ENCODE measurements at regions not wholly inside any gene's neighbourhood (a gene's known extent, or its start where the extent isn't known, plus 50 kb on each side); places are given as distances from the start of the nearest gene placed in this dataset.
"Not testable (repeated sequence)": the region's sequence is repeated elsewhere in the genome, so short reads cannot be mapped to it uniquely, and the experiment has no call there.

- Histone ChIP-seq H3K4me1 (ENCODE audit: control insufficient read depth in 4 of 4, insufficient read depth in 4 of 4, low read length in 3 of 4) (no peaks in the 10 kb centered on the region), H3K27me3 (ENCODE audit: control insufficient read depth in 4 of 4, insufficient read depth in 4 of 4, low read length in 3 of 4) (peaks cover 0 to 5% (median 0%) of the 10 kb centered on the region in 4 donors), H3K36me3 (ENCODE audit: control insufficient read depth in 4 of 4, insufficient read depth in 3 of 4, low read depth in 1 of 4, low read length in 3 of 4) (no peaks in the 10 kb centered on the region), H3K9me3 (ENCODE audit: control insufficient read depth in 4 of 4, low read length in 3 of 4) (peaks cover 0 to 5% (median 3%) of the 10 kb centered on the region in 4 donors), H3K27ac (ENCODE audit: low read depth in 1 of 2, low read length in 2 of 2) (no peak overlapping the region), H3K4me3 (ENCODE audit: low read depth in 1 of 3, low read length in 3 of 3) (no peak overlapping the region), H3K9ac (ENCODE audit: low read depth in 1 of 2, low read length in 2 of 2) (no peak overlapping the region)
- WGBS, result 68% methylated on average over 1 of the region's 1 CpG
- TF ChIP-seq RXRA (IDR thresholded peaks at IDR 0.05) (no peak), YY1 (IDR thresholded peaks at IDR 0.05) (no peak), ATF3 (IDR thresholded peaks at IDR 0.05) (no peak), MAX (IDR thresholded peaks at IDR 0.05) (no peak), FOXA1 (IDR thresholded peaks at IDR 0.05) (no peak), TAF1 (conservative IDR thresholded peaks at IDR 0.05) (no peak), RAD21 (IDR thresholded peaks at IDR 0.05) (no peak), NR2F2 (IDR thresholded peaks at IDR 0.05) (no peak)
- DNase-seq (ENCODE audit: low spot score), result no peak
Observed at GRCh38 chr20:43328697-43329096, 129.0 kb upstream of the SRSF6 start.

GRCh38 chr20:43327234-43327633 lies 130.5 kb upstream of the SRSF6 start:
- H3K9me3 ChIP-seq (ENCODE audit: control insufficient read depth in 4 of 4, low read length in 3 of 4), result not testable (repeated sequence)

GRCh38 chr20:43325926-43326325 lies 131.8 kb upstream of the SRSF6 start:
- Histone ChIP-seq H3K27ac (ENCODE audit: low read depth in 1 of 2, low read length in 2 of 2) (no peak overlapping the region), H3K9ac (ENCODE audit: low read depth in 1 of 2, low read length in 2 of 2) (no peak overlapping the region), H3K27me3 (ENCODE audit: control insufficient read depth in 4 of 4, insufficient read depth in 4 of 4, low read length in 3 of 4) (peaks cover 0 to 9% (median 0%) of the 10 kb centered on the region in 4 donors), H3K4me3 (ENCODE audit: low read depth in 1 of 3, low read length in 3 of 3) (no peak overlapping the region), H3K4me1 (ENCODE audit: control insufficient read depth in 4 of 4, insufficient read depth in 4 of 4, low read length in 3 of 4) (no peaks in the 10 kb centered on the region), H3K9me3 (ENCODE audit: control insufficient read depth in 4 of 4, low read length in 3 of 4) (no peaks in the 10 kb centered on the region), H3K36me3 (ENCODE audit: control insufficient read depth in 4 of 4, insufficient read depth in 3 of 4, low read depth in 1 of 4, low read length in 3 of 4) (no peaks in the 10 kb centered on the region)
- 78% methylated on average over 3 of the region's 3 CpGs for WGBS
- TF ChIP-seq EGR1 (IDR thresholded peaks at IDR 0.05; ENCODE audit: low read depth in 2 of 2) (no peak), ZBTB33 (IDR thresholded peaks at IDR 0.05) (no peak), RXRA (IDR thresholded peaks at IDR 0.05) (no peak), ATF3 (IDR thresholded peaks at IDR 0.05) (no peak), TAF1 (conservative IDR thresholded peaks at IDR 0.05) (no peak)
- no peak for DNase-seq (ENCODE audit: low spot score)

More at GRCh38 chr20:43327234-43327633, 130.5 kb upstream of the SRSF6 start:
- H3K4me1 ChIP-seq (ENCODE audit: control insufficient read depth in 4 of 4, insufficient read depth in 4 of 4, low read length in 3 of 4); H3K9ac ChIP-seq (ENCODE audit: low read depth in 1 of 2, low read length in 2 of 2); DNase-seq (ENCODE audit: low spot score); H3K27me3 ChIP-seq (ENCODE audit: control insufficient read depth in 4 of 4, insufficient read depth in 4 of 4, low read length in 3 of 4); H3K4me3 ChIP-seq (ENCODE audit: low read depth in 1 of 3, low read length in 3 of 3); H3K36me3 ChIP-seq (ENCODE audit: control insufficient read depth in 4 of 4, insufficient read depth in 3 of 4, low read depth in 1 of 4, low read length in 3 of 4); H3K27ac ChIP-seq (ENCODE audit: low read depth in 1 of 2, low read length in 2 of 2): not testable (repeated sequence)
- whole genome bisulfite sequencing, result 94% methylated on average over 4 of the region's 4 CpGs

GRCh38 chr20:43323592-43323991 lies 133.9 kb upstream of the PTPRT start:
- no peak for DNase-seq (ENCODE audit: low spot score)
- 69% methylated on average over 4 of the region's 4 CpGs for WGBS
- TF ChIP-seq REST (IDR thresholded peaks at IDR 0.05) (no peak), RAD21 (IDR thresholded peaks at IDR 0.05) (no peak), FOXA2 (IDR thresholded peaks at IDR 0.05) (no peak), MAX (IDR thresholded peaks at IDR 0.05) (no peak), HNF4A (conservative IDR thresholded peaks at IDR 0.05) (no peak), FOXA1 (IDR thresholded peaks at IDR 0.05) (no peak), GABPA (IDR thresholded peaks at IDR 0.05 in 1 of 2, conservative IDR thresholded peaks at IDR 0.05 in 1 of 2) (no peak), EGR1 (IDR thresholded peaks at IDR 0.05; ENCODE audit: low read depth in 2 of 2) (no peak), ATF3 (IDR thresholded peaks at IDR 0.05) (no peak), YY1 (IDR thresholded peaks at IDR 0.05) (no peak), RXRA (IDR thresholded peaks at IDR 0.05) (no peak)

More at GRCh38 chr20:43323592-43323991, 133.9 kb upstream of the PTPRT start:
- H3K9ac ChIP-seq (ENCODE audit: low read depth in 1 of 2, low read length in 2 of 2), result no peak overlapping the region
- no peaks in the 10 kb centered on the region for H3K9me3 ChIP-seq (ENCODE audit: control insufficient read depth in 4 of 4, low read length in 3 of 4)
- no peaks in the 10 kb centered on the region for H3K4me1 ChIP-seq (ENCODE audit: control insufficient read depth in 4 of 4, insufficient read depth in 4 of 4, low read length in 3 of 4)
- H3K27ac ChIP-seq (ENCODE audit: low read depth in 1 of 2, low read length in 2 of 2), result no peak overlapping the region
- H3K27me3 ChIP-seq (ENCODE audit: control insufficient read depth in 4 of 4, insufficient read depth in 4 of 4, low read length in 3 of 4), result peaks cover 0 to 9% (median 0%) of the 10 kb centered on the region in 4 donors
- H3K4me3 ChIP-seq (ENCODE audit: low read depth in 1 of 3, low read length in 3 of 3), result no peak overlapping the region
- H3K36me3 ChIP-seq (ENCODE audit: control insufficient read depth in 4 of 4, insufficient read depth in 3 of 4, low read depth in 1 of 4, low read length in 3 of 4), result no peaks in the 10 kb centered on the region
